Dermis microvascular lymphatic vessel endothelial cell (primary cell): ENCODE measurements at regions not wholly inside any gene's neighbourhood (a gene's known extent, or its start where the extent isn't known, plus 50 kb on each side); places are given as distances from the start of the nearest gene placed in this dataset.

ENCODE experiments used
- DNase-seq, 2 donors: peaks; one replicate each; pipeline versions ENCODE4 v3.0.0 to v3.0.0-alpha.2; 2010; ENCODE audit warnings: low read depth in 2 of 2

- no peak for DNase-seq
Measured at GRCh38 chr2:22697054-22697788, 687.8 kb upstream of the KLHL29 start.

- DNase-seq: no peak
Measured at GRCh38 chr2:22701561-22702160, 683.3 kb upstream of the KLHL29 start.

DNA sequence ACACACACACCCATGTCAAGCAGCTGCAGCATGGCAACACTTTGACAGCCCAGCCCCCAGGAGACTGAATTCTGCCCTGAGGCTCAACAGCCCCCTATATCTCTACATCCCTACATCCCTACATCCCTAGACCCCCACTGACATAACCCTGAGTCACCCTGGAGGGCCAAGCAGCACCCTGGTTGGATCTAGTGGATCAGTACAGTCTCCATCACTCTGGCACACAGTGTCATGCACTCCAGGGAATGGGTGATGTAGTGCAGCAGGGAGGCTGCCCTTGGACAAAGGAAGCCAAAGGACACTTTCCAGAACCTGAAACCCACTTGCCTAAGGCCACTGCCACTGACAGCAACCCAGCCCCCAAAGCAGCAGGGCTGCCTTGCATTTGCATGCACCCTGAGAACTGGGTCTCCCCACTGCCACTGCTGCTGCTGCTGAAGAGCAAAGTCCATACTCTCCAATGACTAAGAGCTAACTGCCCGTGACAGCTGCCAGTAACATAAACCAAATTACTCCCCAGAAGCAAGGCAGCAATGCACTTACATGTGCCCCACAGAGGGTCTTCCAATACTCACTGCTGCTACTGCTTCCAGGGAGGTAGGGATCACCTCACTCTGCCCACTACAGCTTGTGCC is 681.6 kb upstream of the KLHL29 start:
- DNase-seq: no peak

DNA sequence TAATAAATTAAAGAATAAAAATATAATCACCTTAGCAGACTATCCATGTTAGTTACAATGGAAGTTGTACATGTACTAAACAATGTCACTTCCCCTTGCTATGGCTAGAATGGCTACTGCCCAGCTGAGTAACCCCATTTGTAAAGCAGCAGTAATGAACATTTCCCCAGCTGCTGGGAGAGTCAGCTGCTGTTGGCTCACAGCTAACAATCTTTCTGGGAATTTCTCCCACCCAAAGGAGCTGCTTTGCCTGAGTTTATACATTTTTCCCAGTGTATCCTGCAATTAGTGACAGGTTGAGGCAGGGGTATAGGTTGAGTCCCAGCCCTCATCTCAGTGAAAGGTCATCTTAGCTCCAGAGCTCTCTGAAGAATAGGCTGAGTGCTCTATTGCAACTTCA is 665.6 kb upstream of the KLHL29 start:
- DNase-seq: no peak

DNA sequence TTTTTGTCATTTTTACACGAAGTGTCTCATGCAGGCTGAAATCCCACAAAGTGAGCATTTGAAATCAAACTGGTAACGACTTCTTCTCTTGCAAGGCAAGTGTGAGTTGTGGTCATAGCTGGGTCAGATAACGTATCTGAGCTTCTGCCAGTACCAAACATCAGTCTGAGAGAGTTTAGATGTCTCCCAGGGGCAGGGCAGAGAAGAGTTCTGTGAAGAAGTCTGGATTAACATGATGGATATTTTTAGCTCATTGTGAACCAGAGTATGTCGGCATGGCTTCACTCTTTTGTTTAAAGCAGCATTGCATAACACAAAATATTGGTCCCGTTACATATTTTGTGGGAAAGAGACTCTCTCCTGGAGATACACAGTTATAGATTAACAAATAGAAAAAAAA is 655.5 kb upstream of the KLHL29 start:
- no peak for DNase-seq

DNA sequence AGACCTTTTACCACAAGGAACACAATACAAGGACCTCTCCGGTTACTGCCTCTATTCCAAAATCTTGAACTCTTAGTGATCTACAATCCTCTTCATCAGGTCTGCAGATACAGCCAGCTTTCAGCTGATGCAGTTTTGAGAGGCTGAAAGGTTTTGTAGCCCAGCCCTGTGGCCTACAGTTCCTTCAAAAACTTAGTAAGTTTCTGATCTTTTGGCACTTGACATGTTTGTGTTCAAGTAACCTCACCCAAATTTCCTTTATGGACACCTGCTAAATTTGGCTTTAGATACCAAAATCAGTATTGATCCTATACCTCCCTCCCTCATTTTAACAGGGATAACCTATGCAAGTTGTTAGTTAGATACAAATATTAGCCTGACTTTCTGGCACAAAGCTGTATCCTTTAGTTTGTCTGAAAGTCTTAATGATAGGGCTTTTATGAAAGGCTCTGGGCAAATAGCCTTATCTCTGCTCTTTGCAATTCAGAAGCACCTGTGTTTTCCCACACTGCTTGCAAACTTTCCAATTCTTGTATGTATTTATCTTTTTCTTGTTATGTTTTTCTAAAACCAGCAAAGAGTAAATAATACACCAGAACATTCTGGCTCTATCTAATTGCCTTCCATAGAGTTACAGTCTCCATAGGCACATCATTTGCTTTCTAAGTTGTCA is 650.5 kb upstream of the KLHL29 start:
- no peak for DNase-seq

GRCh38 chr2:22737144-22737543 is 647.8 kb upstream of the KLHL29 start:
- no peak for DNase-seq

GRCh38 chr2:22741216-22741615 is 643.8 kb upstream of the KLHL29 start:
- no peak for DNase-seq

DNA sequence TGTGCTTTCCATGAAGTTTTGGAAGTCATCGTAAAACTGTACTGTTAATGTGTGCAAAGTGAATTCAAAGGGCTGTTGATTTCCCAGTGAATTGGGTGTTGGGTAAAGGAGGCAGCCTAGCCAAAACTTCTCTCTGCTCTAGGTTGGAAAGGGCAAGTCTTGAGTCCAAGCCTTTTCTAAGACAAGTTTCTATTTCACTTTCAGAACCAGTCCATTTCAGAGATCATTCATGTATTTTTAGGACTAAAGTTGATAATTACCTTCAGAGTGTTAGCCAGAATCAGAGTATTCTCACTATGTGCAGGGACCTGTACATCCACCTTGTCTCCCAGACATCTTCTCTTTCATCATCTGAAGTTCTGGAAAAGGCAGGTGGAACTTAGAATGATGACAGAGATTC is 636.1 kb upstream of the KLHL29 start:
- DNase-seq: no peak

DNA sequence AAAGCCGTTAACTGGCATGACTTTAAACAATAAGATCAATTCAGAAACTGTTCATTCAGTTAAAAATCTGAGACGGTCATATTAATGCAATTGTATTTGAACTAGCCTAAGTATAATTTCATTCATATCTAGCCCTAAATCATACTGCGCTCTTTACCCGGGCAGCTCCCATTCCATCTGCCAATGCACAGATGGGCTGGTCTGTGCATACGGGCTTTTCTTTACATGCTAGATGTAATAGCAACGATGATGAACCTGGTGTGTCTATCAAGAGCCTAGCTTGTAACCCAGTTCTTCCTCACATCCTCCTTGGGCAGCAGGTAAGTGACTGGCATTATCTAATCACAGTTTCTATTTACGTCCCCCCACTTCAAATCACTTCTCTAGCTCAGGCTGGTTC is 631.5 kb upstream of the KLHL29 start:
- DNase-seq: no peak

DNA sequence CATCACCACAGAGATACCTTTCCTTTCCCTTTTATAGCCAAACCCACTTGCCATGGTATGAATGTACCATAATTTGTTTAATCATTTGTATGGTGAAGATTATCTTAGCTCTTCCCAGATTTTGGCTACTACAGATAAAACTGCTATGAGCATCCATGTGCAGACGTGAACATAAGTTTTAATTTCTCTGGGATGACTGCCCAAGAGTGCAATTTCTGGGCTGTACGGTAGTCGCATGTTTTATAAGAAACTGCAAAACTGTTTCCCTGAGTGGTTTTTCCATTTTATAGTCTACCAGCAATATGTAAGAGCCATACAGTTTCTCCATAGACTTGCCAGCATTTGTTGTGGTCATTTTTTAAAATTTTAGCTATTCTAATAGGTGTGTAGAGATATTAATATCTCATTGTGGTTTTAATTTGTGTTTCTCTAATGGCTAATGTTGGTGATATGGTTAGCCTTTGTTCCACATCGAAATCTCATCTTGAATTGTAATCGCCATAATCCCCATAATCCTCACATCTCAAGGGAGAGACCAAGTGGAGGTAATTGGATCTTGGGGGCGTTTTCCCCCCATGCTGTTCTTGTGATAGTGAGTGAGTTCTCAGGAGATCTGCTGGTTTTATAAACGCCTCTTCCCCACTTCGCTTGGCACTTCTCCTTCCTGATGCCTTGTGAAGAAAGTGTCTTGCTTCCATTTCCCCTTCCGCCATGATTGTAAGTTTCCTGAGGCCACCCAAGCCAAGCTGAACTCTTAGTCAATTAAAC is 628.5 kb upstream of the KLHL29 start:
- DNase-seq: no peak

DNA sequence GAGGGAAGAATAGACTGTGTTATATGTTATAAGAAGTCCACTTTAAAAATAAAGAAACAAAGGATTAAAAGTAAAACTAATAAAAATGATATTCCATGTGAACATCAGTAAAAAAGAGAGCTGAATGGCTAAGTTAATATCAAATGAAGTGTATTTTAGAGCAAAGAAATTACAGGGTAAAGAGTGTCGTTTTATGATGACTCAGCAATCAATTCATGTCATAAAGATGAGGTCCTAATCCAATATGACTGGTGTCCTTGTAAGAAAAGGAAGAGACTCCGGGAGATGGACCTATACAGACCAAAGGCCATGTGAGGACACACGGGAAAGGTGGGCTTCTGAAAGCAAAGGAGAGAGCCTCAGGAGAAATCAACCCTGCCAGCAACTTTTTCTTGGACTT is 615.5 kb upstream of the KLHL29 start:
- no peak for DNase-seq

DNA sequence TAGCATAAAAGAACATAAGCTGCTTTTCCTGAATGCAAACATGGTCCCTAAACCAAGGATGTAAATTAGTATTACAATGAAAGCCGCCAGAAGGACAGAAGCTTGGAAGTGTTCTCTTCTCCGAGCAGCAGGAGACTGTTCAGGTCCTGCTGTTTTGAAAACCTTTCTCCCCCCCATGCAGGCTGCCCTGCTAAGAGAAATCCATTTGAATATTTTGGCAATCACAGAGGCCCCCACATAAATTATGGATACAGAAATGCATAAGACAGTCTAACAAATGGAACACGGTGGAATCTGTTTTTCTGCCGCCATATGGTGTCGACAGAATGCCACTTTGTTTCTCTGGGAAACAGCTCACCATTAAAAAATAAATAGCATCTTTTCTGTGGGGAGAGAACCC is 600.4 kb upstream of the KLHL29 start:
- DNase-seq: no peak

- DNase-seq: no peak
Measured at GRCh38 chr2:22786817-22787216, 598.2 kb upstream of the KLHL29 start.

GRCh38 chr2:22787745-22788144 is 597.2 kb upstream of the KLHL29 start:
- DNase-seq: no peak

GRCh38 chr2:22788749-22789327 is 596.1 kb upstream of the KLHL29 start:
- no peak for DNase-seq

DNA sequence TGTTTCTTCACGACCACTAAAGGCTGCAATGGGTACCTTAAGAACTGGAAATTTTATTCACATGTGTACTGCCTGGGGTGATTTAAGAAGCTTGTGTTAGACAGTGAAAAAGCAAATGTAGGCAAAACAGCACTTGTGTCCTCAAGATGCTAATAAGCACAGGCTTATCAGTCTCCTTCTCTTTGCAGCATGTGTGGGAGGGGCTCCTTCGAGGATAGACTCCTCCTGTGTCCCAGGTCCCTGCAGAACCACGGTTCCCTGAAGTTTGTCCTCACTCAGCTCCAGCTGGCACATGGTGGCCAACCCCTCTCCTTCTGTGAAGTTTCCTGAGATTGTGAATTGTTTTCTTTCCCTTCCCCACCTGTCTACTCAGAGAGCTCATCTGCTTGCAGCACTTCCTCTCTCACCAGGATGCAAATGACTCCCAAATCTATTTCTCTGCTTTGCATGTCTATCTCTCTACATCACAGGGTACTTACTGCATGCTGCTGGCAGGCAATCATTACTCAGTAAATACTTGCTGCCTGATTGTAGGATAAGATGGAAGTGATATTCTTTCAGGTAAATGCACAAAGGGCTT is 589.6 kb upstream of the KLHL29 start:
- no peak for DNase-seq

DNA sequence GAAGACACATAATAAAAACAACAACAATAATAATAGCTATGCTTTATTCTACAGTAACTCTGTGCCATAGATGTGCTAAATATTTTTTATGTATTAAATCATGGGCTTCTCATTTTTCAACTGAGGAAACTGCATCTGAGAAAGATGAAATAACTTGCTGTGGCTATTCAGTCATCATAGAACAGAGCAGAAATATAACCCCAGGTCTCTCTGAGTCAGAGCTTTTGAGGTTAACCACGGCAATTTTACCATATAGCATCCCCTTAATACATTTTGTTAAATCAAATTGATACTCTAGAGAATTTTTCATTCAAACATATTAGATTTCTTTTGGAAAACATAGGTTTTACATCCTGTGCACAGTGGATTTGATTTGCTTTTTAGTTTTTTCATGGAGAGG is 586.6 kb upstream of the KLHL29 start:
- no peak for DNase-seq

DNA sequence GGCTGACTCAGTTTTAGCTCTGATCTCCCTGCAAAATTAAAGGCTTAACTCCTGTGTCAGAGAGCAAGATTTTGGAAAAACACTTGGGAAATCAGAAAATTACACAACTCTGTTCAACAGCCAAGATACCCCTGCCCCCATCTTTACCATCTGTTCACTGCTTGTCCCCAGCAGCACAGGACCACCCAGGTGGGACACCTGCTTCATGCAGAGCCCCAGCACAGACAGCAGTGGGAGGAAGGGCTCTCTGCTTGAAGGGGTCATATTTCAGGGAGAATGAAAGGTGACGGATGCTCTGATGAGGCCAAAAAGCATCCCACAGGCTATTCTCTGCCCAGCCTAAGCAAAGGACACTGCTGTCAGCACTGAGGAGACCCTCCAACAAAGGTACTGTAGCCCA is 584.6 kb upstream of the KLHL29 start:
- DNase-seq: no peak

- no peak for DNase-seq
Measured at GRCh38 chr2:22801071-22801470, 583.9 kb upstream of the KLHL29 start.

- DNase-seq: no peak
Measured at GRCh38 chr2:22801970-22802369, 583.0 kb upstream of the KLHL29 start.
